Nephron progenitor cell (in vitro differentiated cells): ENCODE measurements at regions not wholly inside any gene's neighbourhood (a gene's known extent, or its start where the extent isn't known, plus 50 kb on each side); places are given as distances from the start of the nearest gene placed in this dataset.

Source experiments
- DNase-seq: peaks from one replicate; pipeline ENCODE4 v3.0.0; 2021
- H3K27ac Mint-ChIP-seq: 2 replicates; pipeline ENCODE4 v1.8.0; 2021; ENCODE audit warnings: mild to moderate bottlenecking, moderate library complexity, mixed read lengths
- H3K27me3 Mint-ChIP-seq: 2 replicates; pipeline ENCODE4 v1.8.0; 2021; ENCODE audit warnings: mild to moderate bottlenecking, low read depth, mixed read lengths; ENCODE audit not compliant: poor library complexity
- H3K36me3 Mint-ChIP-seq: 2 replicates; pipeline ENCODE4 v1.8.0; 2021; ENCODE audit warnings: low read depth, mixed read lengths
- H3K4me1 Mint-ChIP-seq: 2 replicates; pipeline ENCODE4 v1.8.0; 2021; ENCODE audit warnings: mixed read lengths
- H3K4me3 Mint-ChIP-seq: 2 replicates; pipeline ENCODE4 v1.8.0; 2021; ENCODE audit warnings: mild to moderate bottlenecking, moderate library complexity, mixed read lengths
- H3K9me3 Mint-ChIP-seq: 2 replicates; pipeline ENCODE4 v1.8.0; 2021; ENCODE audit warnings: mild to moderate bottlenecking, moderate library complexity, mixed read lengths
- CTCF ChIP-seq: fragments of 200-600 bp; sonication (generic); IDR thresholded peaks from 2 replicates; pipeline ENCODE4 v1.5.0; 2021; ENCODE audit warnings: antibody characterized with exemption

- Mint-ChIP-seq H3K27ac (no peak overlapping the region), H3K27me3 (peaks cover 3% of the 10 kb centered on the region), H3K9me3 (peaks cover 17% of the 10 kb centered on the region), H3K36me3 (no peaks in the 10 kb centered on the region), H3K4me1 (no peaks in the 10 kb centered on the region), H3K4me3 (no peak overlapping the region)
- no peak for DNase-seq
- TF ChIP-seq CTCF = no peak
These were observed 318.5 kb upstream of the ZWINT start for GRCh38 chr10:56679578-56679977.

- no peaks in the 10 kb centered on the region for H3K36me3 Mint-ChIP-seq
These were observed 301.8 kb upstream of the ZWINT start for GRCh38 chr10:56662765-56663447.

GRCh38 chr10:56653289-56653688, 292.2 kb upstream of the ZWINT start:
- TF ChIP-seq CTCF = no peak
- Mint-ChIP-seq H3K27me3 (no peaks in the 10 kb centered on the region), H3K4me1 (no peaks in the 10 kb centered on the region), H3K36me3 (no peaks in the 10 kb centered on the region), H3K27ac (no peak overlapping the region), H3K4me3 (no peak overlapping the region), H3K9me3 (peaks cover 22% of the 10 kb centered on the region)
- DNase-seq = no peak

More at GRCh38 chr10:56662765-56663447, 301.8 kb upstream of the ZWINT start:
- H3K4me1 Mint-ChIP-seq = no peaks in the 10 kb centered on the region
- no peaks in the 10 kb centered on the region for H3K9me3 Mint-ChIP-seq
- no peak for DNase-seq
- H3K4me3 Mint-ChIP-seq = no peak overlapping the region
- H3K27me3 Mint-ChIP-seq = no peaks in the 10 kb centered on the region
- H3K27ac Mint-ChIP-seq = no peak overlapping the region
- TF ChIP-seq CTCF = no peak

- Mint-ChIP-seq H3K27me3 (peaks cover 4% of the 10 kb centered on the region), H3K36me3 (no peaks in the 10 kb centered on the region), H3K4me3 (no peak overlapping the region), H3K27ac (peak overlapping the region; percentile 64), H3K4me1 (peaks cover 7% of the 10 kb centered on the region), H3K9me3 (peaks cover 10% of the 10 kb centered on the region)
- DNase-seq = peak; percentile 3
- TF ChIP-seq CTCF = no peak
These were observed 285.5 kb upstream of the ZWINT start for GRCh38 chr10:56646329-56647111.

- no peaks in the 10 kb centered on the region for H3K27me3 Mint-ChIP-seq
- no peak for TF ChIP-seq CTCF
These were observed 272.9 kb upstream of the ZWINT start for GRCh38 chr10:56633876-56634452.

More at GRCh38 chr10:56633876-56634452, 272.9 kb upstream of the ZWINT start:
- no peak for DNase-seq
- Mint-ChIP-seq H3K36me3 (no peaks in the 10 kb centered on the region), H3K4me3 (no peak overlapping the region), H3K9me3 (peaks cover 24% of the 10 kb centered on the region), H3K4me1 (no peaks in the 10 kb centered on the region), H3K27ac (no peak overlapping the region)
